ENCODE measurements at regions not wholly inside any gene's neighbourhood (a gene's known extent, or its start where the extent isn't known, plus 50 kb on each side); places are given as distances from the start of the nearest gene placed in this dataset.

DNA sequence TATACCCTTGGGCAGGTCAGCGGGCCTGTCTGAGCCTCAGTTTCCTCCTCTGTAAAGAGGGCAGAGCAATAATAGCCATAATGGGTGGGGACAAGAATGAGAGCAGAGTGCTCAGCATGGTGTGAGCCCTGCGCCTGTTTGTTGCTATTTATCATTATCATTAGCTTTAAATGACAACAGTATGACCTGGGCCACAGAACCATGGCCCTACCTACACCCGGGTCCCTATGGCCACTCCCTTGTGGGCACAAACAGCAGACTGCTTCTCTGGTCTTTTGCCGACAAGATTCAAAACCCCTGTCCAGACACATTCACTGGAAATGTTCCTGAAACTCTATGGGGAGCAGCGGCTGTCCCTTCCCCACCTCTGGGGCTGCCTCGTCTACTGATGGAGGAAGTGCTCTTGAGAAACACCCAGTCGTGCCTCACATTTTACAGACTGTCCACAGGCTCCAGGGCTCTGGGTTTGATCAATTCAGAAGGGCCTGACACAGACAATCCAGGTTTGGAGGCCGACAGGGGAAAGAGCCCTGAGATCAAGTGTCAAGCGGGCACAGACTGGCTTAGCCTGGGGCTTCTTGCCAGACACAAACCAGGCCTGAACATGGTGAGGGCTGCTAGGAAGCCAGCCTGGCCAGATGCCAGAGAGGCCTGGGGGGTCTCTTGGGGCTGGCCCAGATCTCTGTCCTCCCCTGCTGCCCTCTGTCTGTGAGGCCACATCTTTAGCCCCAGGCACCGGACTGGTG is 112.5 kb upstream of the CD82 start (continued):
- TF ChIP-seq KAT2A (conservative IDR thresholded peaks at IDR 0.05; ENCODE audit: control insufficient read depth, low read depth, low read length): no peak

DNA sequence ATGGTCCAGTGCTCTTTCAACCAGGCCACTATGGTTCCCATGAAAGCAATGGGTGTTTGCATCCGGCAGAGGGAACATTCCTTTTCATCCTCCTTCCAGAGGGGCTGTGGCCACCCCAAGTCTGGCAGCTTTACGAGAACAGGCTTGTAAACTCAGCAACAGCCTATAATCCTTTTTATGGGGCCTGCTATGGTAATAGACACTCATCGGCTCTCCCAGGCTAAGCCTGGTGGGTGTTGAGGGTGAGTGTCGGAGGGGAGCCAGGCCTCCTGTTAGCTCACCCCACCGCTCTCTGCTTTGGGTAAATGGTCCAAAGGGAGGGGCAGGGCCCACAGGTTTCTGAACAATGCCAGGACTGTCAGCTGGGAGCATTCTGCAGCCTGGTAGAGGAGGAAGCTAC is 111.6 kb upstream of the CD82 start:
- SMC1A ChIA-PET (ENCODE audit: uncharacterized antibody, unreplicated experiment): no interaction called here
- H4K20me1 ChIP-seq (ENCODE audit: control insufficient read depth, insufficient read depth): no peaks in the 10 kb centered on the region; the same call in 1 of the 2 replicates
- H3K4me2 ChIP-seq (ENCODE audit: control insufficient read depth, insufficient read depth): no peak overlapping the region
- in situ Hi-C loops (cut with MboI) (no loop called here), intact Hi-C loops (cut with micrococcal nuclease; ENCODE audit: unreplicated experiment) (no loop called here)
- CTCF ChIA-PET: interaction anchor here (0.9 kb wide), 2 partner anchors 136 to 362 kb away, joined by 3 read pairs; no protein-coding TSS in a partner anchor
- H3K4me3 ChIP-seq: no peak overlapping the region
- POLR2A ChIA-PET: no interaction called here
- H3K9me3 ChIP-seq (replicated peaks; ENCODE audit: control insufficient read depth, insufficient read depth, low read length): no peaks in the 10 kb centered on the region
- no peaks in the 10 kb centered on the region for H3K79me2 ChIP-seq (ENCODE audit: control insufficient read depth, insufficient read depth, low read length)
- RAD21 ChIA-PET (ENCODE audit: unreplicated experiment): no interaction called here
- H3K9ac ChIP-seq (ENCODE audit: control insufficient read depth, insufficient read depth, low read length): no peak overlapping the region
- H3K27me3 ChIP-seq (replicated peaks in 1 of 2; ENCODE audit: control insufficient read depth in 2 of 2, insufficient read depth in 2 of 2, low read length in 1 of 2): no peaks in the 10 kb centered on the region; a peak in 1 of 4 replicates
- ATAC-seq (no peak), FAIRE-seq (no peak), DNase-seq (ENCODE audit: low read depth, low spot score) (no peak)
- 29% methylated on average over 5 of the region's 5 CpGs for WGBS (ENCODE audit: insufficient coverage, insufficient replicate concordance, low lambda C conversion rate, missing lambda C conversion rate)
- H2AFZ ChIP-seq (ENCODE audit: control insufficient read depth, low read depth, low read length): no peak overlapping the region
- no peaks in the 10 kb centered on the region for H3K4me1 ChIP-seq (ENCODE audit: control insufficient read depth, insufficient read depth, low read length)
- no TSS peak for BruUV-seq (replicated peaks)
- H3K36me3 ChIP-seq (ENCODE audit: control insufficient read depth in 2 of 2, insufficient read depth in 2 of 2, low read length in 1 of 2): no peaks in the 10 kb centered on the region
- H3K27ac ChIP-seq (ENCODE audit: control insufficient read depth, insufficient read depth): no peak overlapping the region
- TF ChIP-seq, protein P1, sequence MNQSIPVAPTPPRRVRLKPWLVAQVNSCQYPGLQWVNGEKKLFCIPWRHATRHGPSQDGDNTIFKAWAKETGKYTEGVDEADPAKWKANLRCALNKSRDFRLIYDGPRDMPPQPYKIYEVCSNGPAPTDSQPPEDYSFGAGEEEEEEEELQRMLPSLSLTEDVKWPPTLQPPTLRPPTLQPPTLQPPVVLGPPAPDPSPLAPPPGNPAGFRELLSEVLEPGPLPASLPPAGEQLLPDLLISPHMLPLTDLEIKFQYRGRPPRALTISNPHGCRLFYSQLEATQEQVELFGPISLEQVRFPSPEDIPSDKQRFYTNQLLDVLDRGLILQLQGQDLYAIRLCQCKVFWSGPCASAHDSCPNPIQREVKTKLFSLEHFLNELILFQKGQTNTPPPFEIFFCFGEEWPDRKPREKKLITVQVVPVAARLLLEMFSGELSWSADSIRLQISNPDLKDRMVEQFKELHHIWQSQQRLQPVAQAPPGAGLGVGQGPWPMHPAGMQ (IDR thresholded peaks at IDR 0.05; ENCODE audit: borderline replicate concordance): no peak
- TF ChIP-seq RAD51 (IDR thresholded peaks at IDR 0.05) (no peak), LARP7 (IDR thresholded peaks at IDR 0.05) (no peak), HCFC1 (IDR thresholded peaks at IDR 0.05; ENCODE audit: low read length) (no peak), WRNIP1 (IDR thresholded peaks at IDR 0.05; ENCODE audit: borderline replicate concordance, low read depth, low read length) (no peak), CHD4 (IDR thresholded peaks at IDR 0.05) (no peak), RELA (IDR thresholded peaks at IDR 0.05; ENCODE audit: borderline replicate concordance, partially characterized antibody) (no peak), FOXM1 (IDR thresholded peaks at IDR 0.05; ENCODE audit: low read depth, low read length) (no peak), ESRRA (IDR thresholded peaks at IDR 0.05; ENCODE audit: low read length) (no peak), GATAD2B (conservative IDR thresholded peaks at IDR 0.05; ENCODE audit: low read depth) (no peak), GABPA (IDR thresholded peaks at IDR 0.05; ENCODE audit: low read depth) (no peak)
- TF ChIP-seq, protein P2, sequence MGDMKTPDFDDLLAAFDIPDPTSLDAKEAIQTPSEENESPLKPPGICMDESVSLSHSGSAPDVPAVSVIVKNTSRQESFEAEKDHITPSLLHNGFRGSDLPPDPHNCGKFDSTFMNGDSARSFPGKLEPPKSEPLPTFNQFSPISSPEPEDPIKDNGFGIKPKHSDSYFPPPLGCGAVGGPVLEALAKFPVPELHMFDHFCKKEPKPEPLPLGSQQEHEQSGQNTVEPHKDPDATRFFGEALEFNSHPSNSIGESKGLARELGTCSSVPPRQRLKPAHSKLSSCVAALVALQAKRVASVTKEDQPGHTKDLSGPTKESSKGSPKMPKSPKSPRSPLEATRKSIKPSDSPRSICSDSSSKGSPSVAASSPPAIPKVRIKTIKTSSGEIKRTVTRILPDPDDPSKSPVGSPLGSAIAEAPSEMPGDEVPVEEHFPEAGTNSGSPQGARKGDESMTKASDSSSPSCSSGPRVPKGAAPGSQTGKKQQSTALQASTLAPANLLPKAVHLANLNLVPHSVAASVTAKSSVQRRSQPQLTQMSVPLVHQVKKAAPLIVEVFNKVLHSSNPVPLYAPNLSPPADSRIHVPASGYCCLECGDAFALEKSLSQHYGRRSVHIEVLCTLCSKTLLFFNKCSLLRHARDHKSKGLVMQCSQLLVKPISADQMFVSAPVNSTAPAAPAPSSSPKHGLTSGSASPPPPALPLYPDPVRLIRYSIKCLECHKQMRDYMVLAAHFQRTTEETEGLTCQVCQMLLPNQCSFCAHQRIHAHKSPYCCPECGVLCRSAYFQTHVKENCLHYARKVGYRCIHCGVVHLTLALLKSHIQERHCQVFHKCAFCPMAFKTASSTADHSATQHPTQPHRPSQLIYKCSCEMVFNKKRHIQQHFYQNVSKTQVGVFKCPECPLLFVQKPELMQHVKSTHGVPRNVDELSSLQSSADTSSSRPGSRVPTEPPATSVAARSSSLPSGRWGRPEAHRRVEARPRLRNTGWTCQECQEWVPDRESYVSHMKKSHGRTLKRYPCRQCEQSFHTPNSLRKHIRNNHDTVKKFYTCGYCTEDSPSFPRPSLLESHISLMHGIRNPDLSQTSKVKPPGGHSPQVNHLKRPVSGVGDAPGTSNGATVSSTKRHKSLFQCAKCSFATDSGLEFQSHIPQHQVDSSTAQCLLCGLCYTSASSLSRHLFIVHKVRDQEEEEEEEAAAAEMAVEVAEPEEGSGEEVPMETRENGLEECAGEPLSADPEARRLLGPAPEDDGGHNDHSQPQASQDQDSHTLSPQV (IDR thresholded peaks at IDR 0.05): no peak
- TF ChIP-seq, protein P3, sequence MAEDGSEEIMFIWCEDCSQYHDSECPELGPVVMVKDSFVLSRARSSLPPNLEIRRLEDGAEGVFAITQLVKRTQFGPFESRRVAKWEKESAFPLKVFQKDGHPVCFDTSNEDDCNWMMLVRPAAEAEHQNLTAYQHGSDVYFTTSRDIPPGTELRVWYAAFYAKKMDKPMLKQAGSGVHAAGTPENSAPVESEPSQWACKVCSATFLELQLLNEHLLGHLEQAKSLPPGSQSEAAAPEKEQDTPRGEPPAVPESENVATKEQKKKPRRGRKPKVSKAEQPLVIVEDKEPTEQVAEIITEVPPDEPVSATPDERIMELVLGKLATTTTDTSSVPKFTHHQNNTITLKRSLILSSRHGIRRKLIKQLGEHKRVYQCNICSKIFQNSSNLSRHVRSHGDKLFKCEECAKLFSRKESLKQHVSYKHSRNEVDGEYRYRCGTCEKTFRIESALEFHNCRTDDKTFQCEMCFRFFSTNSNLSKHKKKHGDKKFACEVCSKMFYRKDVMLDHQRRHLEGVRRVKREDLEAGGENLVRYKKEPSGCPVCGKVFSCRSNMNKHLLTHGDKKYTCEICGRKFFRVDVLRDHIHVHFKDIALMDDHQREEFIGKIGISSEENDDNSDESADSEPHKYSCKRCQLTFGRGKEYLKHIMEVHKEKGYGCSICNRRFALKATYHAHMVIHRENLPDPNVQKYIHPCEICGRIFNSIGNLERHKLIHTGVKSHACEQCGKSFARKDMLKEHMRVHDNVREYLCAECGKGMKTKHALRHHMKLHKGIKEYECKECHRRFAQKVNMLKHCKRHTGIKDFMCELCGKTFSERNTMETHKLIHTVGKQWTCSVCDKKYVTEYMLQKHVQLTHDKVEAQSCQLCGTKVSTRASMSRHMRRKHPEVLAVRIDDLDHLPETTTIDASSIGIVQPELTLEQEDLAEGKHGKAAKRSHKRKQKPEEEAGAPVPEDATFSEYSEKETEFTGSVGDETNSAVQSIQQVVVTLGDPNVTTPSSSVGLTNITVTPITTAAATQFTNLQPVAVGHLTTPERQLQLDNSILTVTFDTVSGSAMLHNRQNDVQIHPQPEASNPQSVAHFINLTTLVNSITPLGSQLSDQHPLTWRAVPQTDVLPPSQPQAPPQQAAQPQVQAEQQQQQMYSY (CRISPR knock-in tag; IDR thresholded peaks at IDR 0.05): no peak

Data from GM12878 (cell line).